ENCODE measurements at regions not wholly inside any gene's neighbourhood (a gene's known extent, or its start where the extent isn't known, plus 50 kb on each side); places are given as distances from the start of the nearest gene placed in this dataset.

DNA sequence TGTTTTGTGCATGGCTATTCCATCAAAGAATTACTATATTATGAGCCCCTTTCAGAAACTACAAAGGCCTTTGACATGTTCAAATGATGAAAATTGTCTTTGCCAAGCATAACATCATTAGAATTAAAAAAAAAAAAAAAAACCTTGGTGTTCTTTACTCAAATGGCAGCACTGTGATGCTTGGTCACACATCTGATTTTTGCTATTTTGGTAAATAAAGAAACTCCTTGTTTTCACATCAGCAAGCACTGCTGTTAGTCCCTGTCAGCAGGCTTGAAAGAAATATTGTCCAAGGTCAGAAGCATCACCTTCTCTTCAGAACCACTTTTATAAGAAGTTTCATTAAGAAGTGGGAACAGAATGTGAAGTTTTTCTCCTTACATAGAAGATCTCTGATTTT, 537.3 kb downstream of the MFSD1 start:
- no peak for TF ChIP-seq EZH2 (IDR thresholded peaks at IDR 0.05; ENCODE audit: low read depth, unreplicated experiment)
- TF ChIP-seq, protein P1, sequence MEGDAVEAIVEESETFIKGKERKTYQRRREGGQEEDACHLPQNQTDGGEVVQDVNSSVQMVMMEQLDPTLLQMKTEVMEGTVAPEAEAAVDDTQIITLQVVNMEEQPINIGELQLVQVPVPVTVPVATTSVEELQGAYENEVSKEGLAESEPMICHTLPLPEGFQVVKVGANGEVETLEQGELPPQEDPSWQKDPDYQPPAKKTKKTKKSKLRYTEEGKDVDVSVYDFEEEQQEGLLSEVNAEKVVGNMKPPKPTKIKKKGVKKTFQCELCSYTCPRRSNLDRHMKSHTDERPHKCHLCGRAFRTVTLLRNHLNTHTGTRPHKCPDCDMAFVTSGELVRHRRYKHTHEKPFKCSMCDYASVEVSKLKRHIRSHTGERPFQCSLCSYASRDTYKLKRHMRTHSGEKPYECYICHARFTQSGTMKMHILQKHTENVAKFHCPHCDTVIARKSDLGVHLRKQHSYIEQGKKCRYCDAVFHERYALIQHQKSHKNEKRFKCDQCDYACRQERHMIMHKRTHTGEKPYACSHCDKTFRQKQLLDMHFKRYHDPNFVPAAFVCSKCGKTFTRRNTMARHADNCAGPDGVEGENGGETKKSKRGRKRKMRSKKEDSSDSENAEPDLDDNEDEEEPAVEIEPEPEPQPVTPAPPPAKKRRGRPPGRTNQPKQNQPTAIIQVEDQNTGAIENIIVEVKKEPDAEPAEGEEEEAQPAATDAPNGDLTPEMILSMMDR (conservative IDR thresholded peaks at IDR 0.05; ENCODE audit: low read depth in 2 of 2) = no peak
